HEK293T (cell line): ENCODE measurements at regions not wholly inside any gene's neighbourhood (a gene's known extent, or its start where the extent isn't known, plus 50 kb on each side); places are given as distances from the start of the nearest gene placed in this dataset.

Source experiments
- ARNT ChIP-seq: fragments of 450-650 bp; IDR thresholded peaks from 2 replicates; pipeline ENCODE4 v1.6.1; 2017; ENCODE audit warnings: mild to moderate bottlenecking
- BHLHE40 ChIP-seq: fragments of 450-650 bp; IDR thresholded peaks from 2 replicates; pipeline ENCODE4 v1.6.1; 2016; ENCODE audit warnings: mild to moderate bottlenecking, moderate library complexity, borderline replicate concordance
- ELF4 ChIP-seq: fragments of 450-650 bp; IDR thresholded peaks from 2 replicates; pipeline ENCODE4 v1.6.1; 2017; ENCODE audit warnings: antibody characterized with exemption
- FOXA1 ChIP-seq: fragments of 450-650 bp; IDR thresholded peaks from 2 replicates; pipeline ENCODE4 v1.6.1; 2016; ENCODE audit warnings: mild to moderate bottlenecking
- FOXK2 ChIP-seq: fragments of 450-650 bp; IDR thresholded peaks from 2 replicates; pipeline ENCODE4 v1.6.1; 2016; ENCODE audit warnings: mild to moderate bottlenecking
- FOXM1 ChIP-seq: fragments of 450-650 bp; IDR thresholded peaks from 2 replicates; pipeline ENCODE4 v1.6.1; 2017; ENCODE audit warnings: mild to moderate bottlenecking, borderline replicate concordance
- HDGF ChIP-seq: fragments of 450-650 bp; IDR thresholded peaks from 2 replicates; pipeline ENCODE4 v1.6.1; 2017; ENCODE audit warnings: antibody characterized with exemption, borderline replicate concordance
- L3MBTL2 ChIP-seq: fragments of 450-650 bp; conservative IDR thresholded peaks from 2 replicates; pipeline ENCODE4 v1.6.1; 2016; ENCODE audit warnings: mild to moderate bottlenecking
- LEF1 ChIP-seq: fragments of 450-650 bp; IDR thresholded peaks from 2 replicates; pipeline ENCODE4 v1.6.1; 2017; ENCODE audit warnings: mild to moderate bottlenecking, borderline replicate concordance
- NFRKB ChIP-seq: fragments of 450-650 bp; IDR thresholded peaks from 2 replicates; pipeline ENCODE4 v1.6.1; 2016; ENCODE audit warnings: mild to moderate bottlenecking, moderate library complexity
- PKNOX1 ChIP-seq: fragments of 450-650 bp; IDR thresholded peaks from 2 replicates; pipeline ENCODE4 v1.6.1; 2016
- SP1 ChIP-seq: fragments of 450-650 bp; IDR thresholded peaks from 2 replicates; pipeline ENCODE4 v1.6.1; 2017
- SUZ12 ChIP-seq: fragments of 450-650 bp; IDR thresholded peaks from 2 replicates; pipeline ENCODE4 v1.6.1; 2016; ENCODE audit warnings: mild to moderate bottlenecking
- TARDBP ChIP-seq: fragments of 450-650 bp; IDR thresholded peaks from 2 replicates; pipeline ENCODE4 v1.6.1; 2016

- no peak for TF ChIP-seq PKNOX1
- TF ChIP-seq HDGF = no peak
- no peak for TF ChIP-seq SP1
- TF ChIP-seq FOXA1 = no peak
- TF ChIP-seq SUZ12 = no peak
- TF ChIP-seq ELF4 = no peak
- no peak for TF ChIP-seq ARNT
- TF ChIP-seq NFRKB = no peak
- no peak for TF ChIP-seq FOXK2
- TF ChIP-seq FOXM1 = no peak
- no peak for TF ChIP-seq L3MBTL2
- TF ChIP-seq TARDBP = no peak
- no peak for TF ChIP-seq BHLHE40
- no peak for TF ChIP-seq LEF1
Measured at GRCh38 chr15:31177951-31178350, 76.4 kb upstream of the TRPM1 start.
